Activated CD4-positive, alpha-beta T cell treated with anti-CD3 and anti-CD28 coated beads, Interleukin-10, Interleukin-2, amounts not matched to agents 100 ng/mL and 50 ng/mL, durations not matched to agents 16 hours and 8 hours (primary cell): ENCODE measurements at regions not wholly inside any gene's neighbourhood (a gene's known extent, or its start where the extent isn't known, plus 50 kb on each side); places are given as distances from the start of the nearest gene placed in this dataset.
A peak's percentile ranks its signal among the peaks of the same experiment; 100 is the strongest.
"Not testable (repeated sequence)": the region's sequence is repeated elsewhere in the genome, so short reads cannot be mapped to it uniquely, and the experiment has no call there.

Experiments
- DNase-seq: peaks from one replicate; pipeline ENCODE4 v3.0.0-alpha.2; 2020

GRCh38 chr7:68206946-68207485, 1210.4 kb downstream of the TYW1 start:
- DNase-seq, result no peak

- DNase-seq, result no peak
These were observed 1211.0 kb downstream of the TYW1 start for GRCh38 chr7:68207676-68208075.

- no peak for DNase-seq
These were observed 1212.9 kb downstream of the TYW1 start for GRCh38 chr7:68209486-68209885.

GRCh38 chr7:68213838-68214237, 1217.2 kb downstream of the TYW1 start:
- no peak for DNase-seq

- no peak for DNase-seq
These were observed 1219.4 kb downstream of the TYW1 start for GRCh38 chr7:68216051-68216450.

GRCh38 chr7:68217426-68217825, 1220.8 kb downstream of the TYW1 start:
- DNase-seq, result no peak

- no peak for DNase-seq
These were observed 1221.8 kb downstream of the TYW1 start for GRCh38 chr7:68218461-68218860.

GRCh38 chr7:68222311-68222710, 1225.7 kb downstream of the TYW1 start:
- DNase-seq, result no peak

GRCh38 chr7:68224041-68224741, 1227.6 kb downstream of the TYW1 start:
- no peak for DNase-seq

GRCh38 chr7:68231011-68231410, 1234.4 kb downstream of the TYW1 start:
- DNase-seq, result not testable (repeated sequence)

GRCh38 chr7:68235937-68236336, 1239.3 kb downstream of the TYW1 start:
- no peak for DNase-seq

- no peak for DNase-seq
These were observed 1241.7 kb downstream of the TYW1 start for GRCh38 chr7:68238204-68238805.

- DNase-seq, result no peak
These were observed 1246.5 kb downstream of the TYW1 start for GRCh38 chr7:68243128-68243527.

GRCh38 chr7:68244389-68244788, 1247.8 kb downstream of the TYW1 start:
- DNase-seq, result no peak

GRCh38 chr7:68245688-68246087, 1249.1 kb downstream of the TYW1 start:
- DNase-seq, result no peak

- peak; percentile 1 for DNase-seq
These were observed 1249.6 kb downstream of the TYW1 start for GRCh38 chr7:68246189-68246633.

GRCh38 chr7:68247126-68247525, 1250.5 kb downstream of the TYW1 start:
- no peak for DNase-seq

- DNase-seq, result no peak
These were observed 1250.9 kb downstream of the TYW1 start for GRCh38 chr7:68247571-68247970.

- no peak for DNase-seq
These were observed 1252.3 kb downstream of the TYW1 start for GRCh38 chr7:68248973-68249372.

GRCh38 chr7:68249611-68250010, 1253.0 kb downstream of the TYW1 start:
- DNase-seq, result no peak

- no peak for DNase-seq
These were observed 1253.5 kb downstream of the TYW1 start for GRCh38 chr7:68250143-68250542.

- DNase-seq, result not testable (repeated sequence)
These were observed 1258.2 kb downstream of the TYW1 start for GRCh38 chr7:68254815-68255214.

GRCh38 chr7:68256295-68256694, 1259.7 kb downstream of the TYW1 start:
- DNase-seq, result no peak

- DNase-seq, result no peak
These were observed 1262.0 kb downstream of the TYW1 start for GRCh38 chr7:68258609-68259008.

GRCh38 chr7:68265258-68265657, 1268.6 kb downstream of the TYW1 start:
- DNase-seq, result no peak
